Thoracic aorta (tissue), 2 donors: ENCODE measurements at regions not wholly inside any gene's neighbourhood (a gene's known extent, or its start where the extent isn't known, plus 50 kb on each side); places are given as distances from the start of the nearest gene placed in this dataset.

ENCODE experiments used
- ATAC-seq: fragments of 150-250 bp; one replicate; pipeline ENCODE4 v1.8.0; 2017; ENCODE audit warnings: low read depth; ENCODE audit not compliant: insufficient number of reproducible peaks, low FRiP score
- DNase-seq: peaks from one replicate; pipeline ENCODE4 v3.0.0-alpha.2; 2020; ENCODE audit warnings: low spot score
- H3K27ac ChIP-seq, 2 donors: fragments of 200-600 bp; sonication (generic); 1 replicate in 1 of 2; 2 replicates in 1 of 2; pipeline ENCODE4 v1.5.1; 2016; ENCODE audit warnings: mild to moderate bottlenecking in 2 of 2, moderate library complexity in 2 of 2
- H3K27me3 ChIP-seq: fragments of 200-600 bp; sonication (generic); replicated peaks from 2 replicates; pipeline ENCODE4 v1.6.0; 2016; ENCODE audit warnings: mild to moderate bottlenecking; ENCODE audit not compliant: insufficient read depth
- H3K36me3 ChIP-seq: fragments of 200-600 bp; sonication (generic); one replicate; pipeline ENCODE4 v1.5.1; 2016
- H3K4me1 ChIP-seq, 2 donors: fragments of 200-600 bp; sonication (generic); 1 replicate in 1 of 2; 2 replicates in 1 of 2; pipeline versions ENCODE4 v1.5.1 to v1.6.0; 2016; ENCODE audit warnings: low read depth in 2 of 2, mild to moderate bottlenecking in 1 of 2; ENCODE audit not compliant: control insufficient read depth in 1 of 2
- H3K4me3 ChIP-seq: fragments of 200-600 bp; sonication (generic); 2 replicates; pipeline ENCODE4 v1.5.1; 2016; ENCODE audit warnings: mild to moderate bottlenecking
- H3K9me3 ChIP-seq: fragments of 200-600 bp; sonication (generic); 2 replicates; pipeline ENCODE4 v1.5.1; 2016
- CTCF ChIP-seq: fragments of 200-600 bp; sonication (generic); IDR thresholded peaks from one replicate; pipeline ENCODE4 v1.5.1; 2019; ENCODE audit warnings: antibody characterized with exemption

DNA sequence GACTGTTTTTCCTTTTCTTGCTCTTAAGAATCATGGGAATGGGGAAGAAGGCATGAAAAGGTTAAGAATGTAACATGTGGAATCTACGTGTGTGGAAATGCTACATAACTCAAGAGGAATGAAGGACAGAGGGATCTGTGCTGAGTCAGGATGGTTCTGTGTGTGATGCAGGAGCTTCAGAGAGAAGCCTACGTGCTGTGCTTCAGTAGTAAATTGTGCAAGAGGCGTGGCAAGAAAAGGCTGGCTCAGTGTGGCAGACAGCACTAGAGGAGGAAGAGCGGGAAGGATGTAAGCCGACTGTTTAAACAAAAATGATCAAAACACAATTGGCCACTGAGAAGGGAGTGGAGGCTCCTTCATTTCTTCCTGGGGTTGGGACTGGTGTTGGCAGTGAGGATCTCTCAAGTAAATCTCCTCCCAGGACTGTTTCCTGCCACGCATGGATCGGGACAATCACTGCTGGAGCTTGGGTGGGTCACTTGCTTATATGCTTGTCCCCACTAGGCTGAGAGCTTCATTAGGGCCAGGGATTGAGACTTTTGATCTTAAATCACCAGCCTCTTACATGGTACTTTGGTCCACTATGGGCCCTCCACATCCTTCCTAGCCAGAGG is 59.4 kb upstream of the BASP1 start:
- no peak for TF ChIP-seq CTCF
- ATAC-seq: no peak

DNA sequence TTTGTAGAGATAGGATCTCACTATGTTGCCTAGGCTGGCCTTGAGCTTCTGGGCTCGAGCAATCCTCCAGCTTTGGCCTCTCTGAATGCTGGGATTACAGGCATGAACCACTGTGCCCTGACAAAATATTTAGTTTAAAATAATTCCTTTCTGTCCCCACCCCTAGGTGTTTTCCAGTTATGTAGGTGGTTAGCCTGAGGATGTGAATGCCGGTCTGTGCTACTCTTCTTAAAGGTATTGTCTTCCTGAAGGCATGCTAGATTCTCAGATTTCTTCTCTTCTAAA is 56.7 kb upstream of the BASP1 start:
- DNase-seq (no peak), ATAC-seq (no peak)
- H3K36me3 ChIP-seq: no peaks in the 10 kb centered on the region
- no peak for TF ChIP-seq CTCF
- H3K4me3 ChIP-seq: no peak overlapping the region
- no peaks in the 10 kb centered on the region for H3K4me1 ChIP-seq
- no peaks in the 10 kb centered on the region for H3K27me3 ChIP-seq
- no peaks in the 10 kb centered on the region for H3K9me3 ChIP-seq
- H3K27ac ChIP-seq: no peak overlapping the region

More for the DNA sequence above, 59.4 kb upstream of the BASP1 start:
- H3K36me3 ChIP-seq: no peaks in the 10 kb centered on the region
- no peak for DNase-seq
- H3K27ac ChIP-seq: no peak overlapping the region
- no peaks in the 10 kb centered on the region for H3K9me3 ChIP-seq
- H3K27me3 ChIP-seq: no peaks in the 10 kb centered on the region
- no peak overlapping the region for H3K4me3 ChIP-seq
- no peaks in the 10 kb centered on the region for H3K4me1 ChIP-seq

DNA sequence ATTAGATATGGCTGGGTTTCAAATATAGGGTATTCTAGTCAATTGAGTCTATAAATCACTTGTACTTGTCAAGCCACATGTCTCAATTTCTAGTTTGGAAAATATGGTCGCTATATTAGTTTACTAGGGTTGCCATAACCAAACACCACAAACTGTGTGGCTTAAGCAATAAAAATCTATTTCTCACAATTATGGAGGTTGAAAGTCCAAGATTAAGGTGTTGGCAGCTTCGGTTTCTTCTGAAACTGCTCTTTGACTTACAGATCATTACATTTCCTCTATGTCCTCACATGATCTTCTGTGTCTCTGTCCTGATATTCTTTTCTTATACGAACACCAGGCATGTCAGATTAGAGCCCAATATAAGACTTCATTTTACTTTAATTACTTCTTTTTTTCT is 55.8 kb upstream of the BASP1 start:
- Histone ChIP-seq H3K9me3 (no peaks in the 10 kb centered on the region), H3K36me3 (no peaks in the 10 kb centered on the region), H3K4me1 (no peaks in the 10 kb centered on the region), H3K27ac (no peak overlapping the region), H3K4me3 (no peak overlapping the region), H3K27me3 (no peaks in the 10 kb centered on the region)
- no peak for TF ChIP-seq CTCF
- ATAC-seq (no peak), DNase-seq (no peak)

DNA sequence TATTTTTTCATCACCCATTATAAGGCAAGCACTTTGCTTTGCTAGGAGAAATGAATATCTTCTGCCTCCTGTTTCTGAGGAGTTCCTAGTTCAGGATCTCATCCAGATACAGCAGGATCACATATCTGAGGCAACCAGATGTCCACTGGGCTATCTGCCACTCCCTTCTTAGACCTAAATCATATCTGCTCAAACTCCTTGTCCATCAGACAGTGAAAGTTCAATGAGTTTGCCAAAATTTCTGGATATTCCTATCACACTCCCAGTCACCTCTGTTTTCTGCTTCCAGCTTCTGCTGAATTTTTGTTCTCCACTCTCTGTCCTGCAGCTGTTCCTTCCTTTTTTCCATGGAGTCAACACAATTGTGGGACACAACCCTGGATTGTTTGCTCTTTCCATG is 54.2 kb upstream of the BASP1 start:
- Histone ChIP-seq H3K27ac (no peak overlapping the region), H3K4me3 (no peak overlapping the region), H3K27me3 (no peaks in the 10 kb centered on the region), H3K4me1 (no peaks in the 10 kb centered on the region), H3K36me3 (no peaks in the 10 kb centered on the region), H3K9me3 (no peaks in the 10 kb centered on the region)
- no peak for TF ChIP-seq CTCF
- ATAC-seq: no peak
- DNase-seq: no peak

DNA sequence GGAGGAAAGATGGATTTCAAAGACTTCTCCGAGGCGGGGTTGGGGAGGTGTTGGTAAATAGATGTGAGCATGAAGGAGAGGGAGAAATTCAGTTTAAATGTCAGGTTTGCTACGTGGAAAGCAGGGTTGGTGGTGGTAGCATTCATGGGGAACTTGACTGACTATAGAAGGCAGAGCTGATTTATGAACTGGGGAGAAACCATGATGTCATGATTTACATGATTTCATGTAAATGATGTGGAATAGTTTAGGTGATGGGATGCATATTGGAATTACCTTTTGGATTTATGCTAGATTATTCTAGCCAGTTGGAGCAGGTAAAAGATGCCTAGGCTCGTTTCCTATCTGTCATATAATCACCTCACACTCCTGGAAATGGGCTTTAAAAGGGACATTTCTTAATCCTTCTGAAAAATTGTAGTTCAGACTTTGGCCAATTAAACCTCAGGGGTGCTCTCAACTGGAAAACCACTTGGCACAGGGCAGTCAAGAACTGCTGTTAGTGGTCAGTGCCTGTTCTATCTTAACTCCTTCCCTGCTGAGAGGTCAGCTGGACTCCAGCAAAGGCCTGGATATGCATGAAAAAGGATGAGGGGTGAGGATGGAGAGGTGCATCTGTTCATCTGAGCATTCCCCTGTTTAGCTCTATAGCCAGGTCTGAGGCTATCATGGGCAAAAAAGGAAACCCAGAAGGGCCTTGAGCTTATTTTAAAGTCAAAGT is 50.1 kb upstream of the BASP1 start:
- Histone ChIP-seq H3K9me3 (no peaks in the 10 kb centered on the region), H3K4me3 (no peak overlapping the region), H3K4me1 (no peaks in the 10 kb centered on the region), H3K36me3 (no peaks in the 10 kb centered on the region), H3K27ac (no peak overlapping the region), H3K27me3 (no peaks in the 10 kb centered on the region)
- DNase-seq: no peak
- TF ChIP-seq CTCF: no peak
- ATAC-seq: no peak
